PC-3 (cell line): ENCODE measurements at regions not wholly inside any gene's neighbourhood (a gene's known extent, or its start where the extent isn't known, plus 50 kb on each side); places are given as distances from the start of the nearest gene placed in this dataset.

Experiments used
- ATAC-seq: fragments of 200-7000 bp; cut with Tn5 transposase; 2 replicates; pipeline ENCODE4 v1.9.1; 2020; ENCODE audit warnings: mild to moderate bottlenecking, moderate library complexity
- BruUV-seq: library from RNA; stranded (reverse); fragments of 400-500 nt; replicated peaks from 2 replicates; lab custom pipeline; 2021; lab: Mats Ljungman, UMichigan
- CTCF ChIA-PET: fragments of 300-600 bp; sonication (Branson Sonifier 250); formaldehyde crosslinking; loops from one replicate; lab custom pipeline; 2022; ENCODE audit warnings: antibody characterized with exemption; lab: Charles Lee
- POLR2A ChIA-PET: fragments of 300-600 bp; sonication (Branson Sonifier 250); formaldehyde crosslinking; loops from one replicate; lab custom pipeline; 2022; ENCODE audit warnings: antibody characterized with exemption; ENCODE audit not compliant: unreplicated experiment; lab: Charles Lee
- DNase-seq: peaks from one replicate; pipeline ENCODE4 v3.0.0-alpha.2; 2015
- H2AFZ ChIP-seq: fragments of 300-600 bp; sonication (generic); 2 replicates; pipeline ENCODE4 v1.6.0; 2016; ENCODE audit warnings: antibody characterized with exemption, low read length
- H3F3A ChIP-seq: fragments of 300-600 bp; sonication (generic); one replicate; pipeline ENCODE4 v1.6.0; 2017; ENCODE audit warnings: antibody characterized with exemption, low read length, control low read depth, mild to moderate bottlenecking; ENCODE audit not compliant: unreplicated experiment
- H3K27ac ChIP-seq: fragments of 300-600 bp; sonication (generic); 2 replicates; pipeline ENCODE4 v1.5.1; 2016; ENCODE audit warnings: mild to moderate bottlenecking, low read length
- H3K27me3 ChIP-seq: fragments of 300-600 bp; sonication (generic); 2 replicates; pipeline ENCODE4 v1.6.1; 2016; ENCODE audit warnings: low read length, mixed read lengths
- H3K36me3 ChIP-seq: fragments of 300-600 bp; sonication (generic); 2 replicates; pipeline ENCODE4 v1.6.1; 2016; ENCODE audit warnings: low read depth, mixed run types, low read length, mixed read lengths
- H3K4me1 ChIP-seq: fragments of 300-600 bp; sonication (generic); 2 replicates; pipeline ENCODE4 v1.5.1; 2016; ENCODE audit warnings: low read length; ENCODE audit not compliant: insufficient read depth
- H3K4me2 ChIP-seq: fragments of 300-600 bp; sonication (generic); 2 replicates; pipeline ENCODE4 v1.6.0; 2016; ENCODE audit warnings: low read length
- H3K4me3 ChIP-seq: fragments of 300-600 bp; sonication (generic); 2 replicates; pipeline ENCODE4 v1.5.1; 2016; ENCODE audit warnings: mild to moderate bottlenecking, low read length, mixed read lengths
- H3K79me2 ChIP-seq: fragments of 300-600 bp; sonication (generic); 2 replicates; pipeline ENCODE4 v1.6.1; 2017; ENCODE audit warnings: low read length, mixed read lengths
- H3K9ac ChIP-seq: fragments of 300-600 bp; sonication (generic); 2 replicates; pipeline ENCODE4 v1.6.0; 2016; ENCODE audit warnings: mild to moderate bottlenecking, low read length
- H3K9me2 ChIP-seq: fragments of 300-600 bp; sonication (generic); replicated peaks from 2 replicates; pipeline ENCODE4 v1.6.1; 2016; ENCODE audit warnings: mixed run types, low read length, mixed read lengths
- H3K9me3 ChIP-seq: fragments of 300-600 bp; sonication (generic); 2 replicates; pipeline ENCODE4 v1.6.1; 2016; ENCODE audit warnings: low read length, mixed read lengths
- H4K20me1 ChIP-seq: fragments of 300-600 bp; sonication (generic); 2 replicates; pipeline ENCODE4 v1.6.1; 2016; ENCODE audit warnings: low read length, mixed read lengths
- CTCF ChIP-seq: fragments of 300-600 bp; sonication (generic); conservative IDR thresholded peaks from 2 replicates; pipeline ENCODE4 v1.5.1; 2017; ENCODE audit warnings: antibody characterized with exemption, low read depth, mild to moderate bottlenecking, low read length
- EZH2 ChIP-seq: fragments of 300-600 bp; sonication (generic); IDR thresholded peaks from one replicate; pipeline ENCODE4 v1.6.1; 2017; ENCODE audit warnings: antibody characterized with exemption, mild to moderate bottlenecking, low read length; ENCODE audit not compliant: unreplicated experiment
- EZH2phosphoT487 ChIP-seq: fragments of 300-600 bp; sonication (generic); IDR thresholded peaks from 2 replicates; pipeline ENCODE4 v1.6.1; 2018; ENCODE audit warnings: mild to moderate bottlenecking, antibody characterized with exemption, low read length, borderline replicate concordance
- intact Hi-C: fragments of 100-400 bp; cut with micrococcal nuclease; formaldehyde crosslinking; loops from 2 replicates; pipeline ENCODE4 v1.9.0; 2023

- H2AFZ ChIP-seq, result no peak overlapping the region
- no peak overlapping the region for H3K27ac ChIP-seq
- intact Hi-C loops, result no loop called here
- no peak for DNase-seq
- H3K4me3 ChIP-seq, result no peak overlapping the region
- no peaks in the 10 kb centered on the region for H3K36me3 ChIP-seq
- POLR2A ChIA-PET, result no interaction called here
- H3K4me1 ChIP-seq, result no peaks in the 10 kb centered on the region
- no peak for TF ChIP-seq CTCF
- no peak for TF ChIP-seq EZH2
- TF ChIP-seq EZH2phosphoT487, result no peak
- H3K79me2 ChIP-seq, result no peaks in the 10 kb centered on the region
- H3K9me3 ChIP-seq, result no peaks in the 10 kb centered on the region
- no peak overlapping the region for H3K9ac ChIP-seq
- no peaks in the 10 kb centered on the region for H3F3A ChIP-seq
- H3K9me2 ChIP-seq, result no peaks in the 10 kb centered on the region
- ATAC-seq, result no peak
- H3K27me3 ChIP-seq, result peaks cover 3% of the 10 kb centered on the region
- CTCF ChIA-PET, result no interaction called here
- no peaks in the 10 kb centered on the region for H4K20me1 ChIP-seq
- no peak overlapping the region for H3K4me2 ChIP-seq
- BruUV-seq, result no TSS peak
These were observed 118.6 kb downstream of the RTP5 start for GRCh38 chr2:241988146-241988545.

- no peaks in the 10 kb centered on the region for H3K36me3 ChIP-seq
- intact Hi-C loops, result no loop called here
- ATAC-seq, result no peak
These were observed 119.5 kb downstream of the RTP5 start for GRCh38 chr2:241989074-241989473.

GRCh38 chr2:241990466-241990865, 120.9 kb downstream of the RTP5 start:
- ATAC-seq, result no peak
- Histone ChIP-seq H3K4me1 (no peaks in the 10 kb centered on the region), H3K79me2 (no peaks in the 10 kb centered on the region), H3K27ac (no peak overlapping the region), H3F3A (no peaks in the 10 kb centered on the region), H2AFZ (no peak overlapping the region), H3K4me3 (no peak overlapping the region), H3K27me3 (peaks cover 13% of the 10 kb centered on the region), H3K9me3 (no peaks in the 10 kb centered on the region), H4K20me1 (no peaks in the 10 kb centered on the region), H3K4me2 (no peak overlapping the region), H3K36me3 (no peaks in the 10 kb centered on the region), H3K9me2 (no peaks in the 10 kb centered on the region), H3K9ac (no peak overlapping the region)
- TF ChIP-seq EZH2 (no peak), CTCF (no peak), EZH2phosphoT487 (no peak)
- intact Hi-C loops, result no loop called here
- no TSS peak for BruUV-seq
- CTCF ChIA-PET, result no interaction called here
- DNase-seq, result no peak
- POLR2A ChIA-PET, result no interaction called here

More at GRCh38 chr2:241989074-241989473, 119.5 kb downstream of the RTP5 start:
- H3K79me2 ChIP-seq, result no peaks in the 10 kb centered on the region
- no peak overlapping the region for H3K27ac ChIP-seq
- H3K4me2 ChIP-seq, result no peak overlapping the region
- H4K20me1 ChIP-seq, result no peaks in the 10 kb centered on the region
- H3K9me2 ChIP-seq, result no peaks in the 10 kb centered on the region
- H2AFZ ChIP-seq, result no peak overlapping the region
- no peaks in the 10 kb centered on the region for H3F3A ChIP-seq
- BruUV-seq, result no TSS peak
- no peak overlapping the region for H3K4me3 ChIP-seq
- POLR2A ChIA-PET, result no interaction called here
- no peak overlapping the region for H3K9ac ChIP-seq
- H3K4me1 ChIP-seq, result no peaks in the 10 kb centered on the region
- CTCF ChIA-PET, result no interaction called here
- TF ChIP-seq EZH2phosphoT487 (no peak), CTCF (no peak), EZH2 (no peak)
- H3K27me3 ChIP-seq, result peaks cover 9% of the 10 kb centered on the region
- no peak for DNase-seq
- H3K9me3 ChIP-seq, result no peaks in the 10 kb centered on the region
